Hepatocyte (in vitro differentiated cells): ENCODE measurements at regions not wholly inside any gene's neighbourhood (a gene's known extent, or its start where the extent isn't known, plus 50 kb on each side); places are given as distances from the start of the nearest gene placed in this dataset.

Experiments used
- EZH2 ChIP-seq: fragments of 200-600 bp; sonication (generic); IDR thresholded peaks from 2 replicates; pipeline ENCODE4 v1.6.1; 2016; ENCODE audit warnings: antibody characterized with exemption, mild to moderate bottlenecking, borderline replicate concordance
- TF ChIP-seq, protein P1 (sequence below): fragments of 200-600 bp; sonication (generic); IDR thresholded peaks from 2 replicates; pipeline ENCODE4 v1.5.1; 2016; ENCODE audit warnings: antibody characterized with exemption, mild to moderate bottlenecking; ENCODE audit not compliant: poor library complexity

DNA sequence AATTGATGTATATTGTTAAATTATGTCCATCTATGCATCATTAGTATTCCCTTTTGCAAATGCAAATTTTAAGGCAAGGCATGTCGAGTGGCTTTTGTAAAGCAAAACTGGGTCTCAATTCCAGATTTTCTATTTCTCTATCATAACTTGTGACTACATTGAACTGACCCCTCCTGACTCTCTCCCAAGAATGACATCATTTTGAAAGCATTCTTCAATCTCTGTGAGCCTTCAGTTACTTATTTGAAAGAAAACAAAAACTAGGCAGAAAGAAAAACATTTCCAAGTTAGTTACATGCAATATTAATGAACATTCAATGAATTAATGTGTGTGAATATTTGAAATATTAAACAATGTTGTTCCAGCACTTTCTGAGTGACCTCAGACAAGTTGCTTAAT is 314.3 kb upstream of the CLNK start:
- TF ChIP-seq, protein P1, sequence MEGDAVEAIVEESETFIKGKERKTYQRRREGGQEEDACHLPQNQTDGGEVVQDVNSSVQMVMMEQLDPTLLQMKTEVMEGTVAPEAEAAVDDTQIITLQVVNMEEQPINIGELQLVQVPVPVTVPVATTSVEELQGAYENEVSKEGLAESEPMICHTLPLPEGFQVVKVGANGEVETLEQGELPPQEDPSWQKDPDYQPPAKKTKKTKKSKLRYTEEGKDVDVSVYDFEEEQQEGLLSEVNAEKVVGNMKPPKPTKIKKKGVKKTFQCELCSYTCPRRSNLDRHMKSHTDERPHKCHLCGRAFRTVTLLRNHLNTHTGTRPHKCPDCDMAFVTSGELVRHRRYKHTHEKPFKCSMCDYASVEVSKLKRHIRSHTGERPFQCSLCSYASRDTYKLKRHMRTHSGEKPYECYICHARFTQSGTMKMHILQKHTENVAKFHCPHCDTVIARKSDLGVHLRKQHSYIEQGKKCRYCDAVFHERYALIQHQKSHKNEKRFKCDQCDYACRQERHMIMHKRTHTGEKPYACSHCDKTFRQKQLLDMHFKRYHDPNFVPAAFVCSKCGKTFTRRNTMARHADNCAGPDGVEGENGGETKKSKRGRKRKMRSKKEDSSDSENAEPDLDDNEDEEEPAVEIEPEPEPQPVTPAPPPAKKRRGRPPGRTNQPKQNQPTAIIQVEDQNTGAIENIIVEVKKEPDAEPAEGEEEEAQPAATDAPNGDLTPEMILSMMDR = no peak
- TF ChIP-seq EZH2 = no peak
